OCI-LY7 (cell line): ENCODE measurements at regions not wholly inside any gene's neighbourhood (a gene's known extent, or its start where the extent isn't known, plus 50 kb on each side); places are given as distances from the start of the nearest gene placed in this dataset.

Source experiments
- BruUV-seq: library from RNA; stranded (reverse); fragments of 400-500 nt; replicated peaks from 2 replicates; lab custom pipeline; 2021; lab: Mats Ljungman, UMichigan
- CTCF ChIA-PET: fragments of 300-600 bp; sonication (Branson Sonifier 250); formaldehyde crosslinking; loops from one replicate; lab custom pipeline; 2022; ENCODE audit warnings: antibody characterized with exemption; ENCODE audit not compliant: unreplicated experiment; lab: Charles Lee
- POLR2A ChIA-PET: fragments of 300-600 bp; sonication (Branson Sonifier 250); formaldehyde crosslinking; loops from one replicate; lab custom pipeline; 2022; ENCODE audit warnings: antibody characterized with exemption; lab: Charles Lee
- DNase-seq: peaks from one replicate; pipeline ENCODE4 v3.0.0-alpha.2; 2015; ENCODE audit warnings: low spot score
- H2AFZ ChIP-seq: fragments of 200-600 bp; sonication (generic), shearing (Covaris generic); 2 replicates; pipeline ENCODE4 v1.6.1; 2014; ENCODE audit warnings: mild to moderate bottlenecking, antibody characterized with exemption, low read length, moderate library complexity
- H3K27ac ChIP-seq: fragments of 200-600 bp; sonication (generic); 2 replicates; pipeline ENCODE4 v1.5.1; 2014; ENCODE audit warnings: mixed run types, low read depth, mild to moderate bottlenecking, moderate library complexity, low read length, inconsistent platforms; ENCODE audit not compliant: poor library complexity, severe bottlenecking
- H3K36me3 ChIP-seq: fragments of 200-600 bp; sonication (generic); 2 replicates; pipeline ENCODE4 v1.6.1; 2014; ENCODE audit warnings: mild to moderate bottlenecking, antibody characterized with exemption, low read length, moderate library complexity, mixed read lengths; ENCODE audit not compliant: insufficient read depth
- H3K4me1 ChIP-seq: fragments of 200-600 bp; sonication (generic); 2 replicates; pipeline ENCODE4 v1.5.1; 2014; ENCODE audit warnings: mild to moderate bottlenecking, low read length; ENCODE audit not compliant: insufficient read depth, poor library complexity, severe bottlenecking
- H3K4me2 ChIP-seq: fragments of 200-600 bp; sonication (generic); 2 replicates; pipeline ENCODE4 v1.6.1; 2014; ENCODE audit warnings: mild to moderate bottlenecking, low read length
- H3K4me3 ChIP-seq: fragments of 200-600 bp; sonication (generic); 2 replicates; pipeline ENCODE4 v1.5.1; 2014; ENCODE audit warnings: mild to moderate bottlenecking, low read depth, low read length; ENCODE audit not compliant: poor library complexity, severe bottlenecking
- H3K79me2 ChIP-seq: fragments of 200-600 bp; sonication (generic); 2 replicates; pipeline ENCODE4 v1.6.1; 2016; ENCODE audit warnings: low read depth, mild to moderate bottlenecking, low read length, moderate library complexity, mixed read lengths; ENCODE audit not compliant: insufficient read depth
- H3K9me2 ChIP-seq: fragments of 200-600 bp; sonication (generic); 2 replicates; pipeline ENCODE4 v1.6.1; 2016; ENCODE audit warnings: mild to moderate bottlenecking, low read length, mixed read lengths; ENCODE audit not compliant: insufficient read depth
- H3K9me3 ChIP-seq: fragments of 200-600 bp; sonication (generic); 2 replicates; pipeline ENCODE4 v1.6.1; 2014; ENCODE audit warnings: mild to moderate bottlenecking, mixed run types, low read length, mixed read lengths
- H4K20me1 ChIP-seq: fragments of 200-600 bp; sonication (generic); 2 replicates; pipeline ENCODE4 v1.6.1; 2014; ENCODE audit warnings: mild to moderate bottlenecking, antibody characterized with exemption, low read length, moderate library complexity, mixed read lengths; ENCODE audit not compliant: insufficient read depth
- EZH2phosphoT487 ChIP-seq: fragments of 200-600 bp; sonication (generic); IDR thresholded peaks from 2 replicates; pipeline ENCODE4 v1.6.1; 2018; ENCODE audit warnings: low read depth, borderline replicate concordance, mild to moderate bottlenecking, mixed run types, antibody characterized with exemption, low read length, moderate library complexity, mixed read lengths
- intact Hi-C: fragments of 100-400 bp; cut with micrococcal nuclease; formaldehyde crosslinking; loops from one replicate; pipeline ENCODE4 v1.10.0; 2022; ENCODE audit not compliant: unreplicated experiment
- TF ChIP-seq, protein P1 (sequence below): fragments of 200-600 bp; sonication (generic); conservative IDR thresholded peaks from 2 replicates; pipeline ENCODE4 v1.5.1; 2014; ENCODE audit warnings: mild to moderate bottlenecking, antibody characterized with exemption, low read length, moderate library complexity, mixed read lengths

DNA sequence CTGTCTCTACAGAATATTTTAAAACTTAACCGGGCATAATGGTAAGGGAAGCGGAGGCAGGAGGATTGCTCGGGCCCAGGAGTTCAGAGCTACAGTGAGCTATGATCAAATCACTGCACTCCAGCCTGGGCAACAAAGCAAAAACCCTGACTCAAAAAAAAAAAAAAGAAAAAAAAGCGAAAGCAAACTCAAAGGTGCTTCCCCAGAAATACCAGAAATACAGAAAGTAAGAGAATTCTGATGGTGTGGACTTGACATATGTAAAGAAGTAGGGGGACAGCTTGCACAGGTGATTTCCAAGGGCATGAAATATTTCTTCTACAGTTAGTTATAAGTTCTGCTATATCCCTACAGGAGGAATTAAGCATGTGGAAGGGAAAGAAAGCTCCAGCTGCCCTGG lies 69.7 kb upstream of the APBB1IP start:
- CTCF ChIA-PET, result no interaction called here
- Histone ChIP-seq H3K79me2 (no peaks in the 10 kb centered on the region), H3K27ac (no peak overlapping the region), H4K20me1 (no peaks in the 10 kb centered on the region), H3K36me3 (peaks cover 9% of the 10 kb centered on the region; the same call in 1 of the 2 replicates), H3K4me2 (no peak overlapping the region), H2AFZ (no peak overlapping the region), H3K4me3 (no peak overlapping the region), H3K9me3 (peaks cover 11% of the 10 kb centered on the region; the same call in 1 of the 2 replicates), H3K4me1 (peaks cover 25% of the 10 kb centered on the region), H3K9me2 (no peaks in the 10 kb centered on the region)
- no TSS peak for BruUV-seq
- POLR2A ChIA-PET, result interaction anchor here (0.7 to 1.0 kb wide), 3 partner anchors 8 to 62 kb away, joined by 4 to 5 read pairs (median 4); no protein-coding TSS in a partner anchor
- no peak for TF ChIP-seq EZH2phosphoT487
- TF ChIP-seq, protein P1, sequence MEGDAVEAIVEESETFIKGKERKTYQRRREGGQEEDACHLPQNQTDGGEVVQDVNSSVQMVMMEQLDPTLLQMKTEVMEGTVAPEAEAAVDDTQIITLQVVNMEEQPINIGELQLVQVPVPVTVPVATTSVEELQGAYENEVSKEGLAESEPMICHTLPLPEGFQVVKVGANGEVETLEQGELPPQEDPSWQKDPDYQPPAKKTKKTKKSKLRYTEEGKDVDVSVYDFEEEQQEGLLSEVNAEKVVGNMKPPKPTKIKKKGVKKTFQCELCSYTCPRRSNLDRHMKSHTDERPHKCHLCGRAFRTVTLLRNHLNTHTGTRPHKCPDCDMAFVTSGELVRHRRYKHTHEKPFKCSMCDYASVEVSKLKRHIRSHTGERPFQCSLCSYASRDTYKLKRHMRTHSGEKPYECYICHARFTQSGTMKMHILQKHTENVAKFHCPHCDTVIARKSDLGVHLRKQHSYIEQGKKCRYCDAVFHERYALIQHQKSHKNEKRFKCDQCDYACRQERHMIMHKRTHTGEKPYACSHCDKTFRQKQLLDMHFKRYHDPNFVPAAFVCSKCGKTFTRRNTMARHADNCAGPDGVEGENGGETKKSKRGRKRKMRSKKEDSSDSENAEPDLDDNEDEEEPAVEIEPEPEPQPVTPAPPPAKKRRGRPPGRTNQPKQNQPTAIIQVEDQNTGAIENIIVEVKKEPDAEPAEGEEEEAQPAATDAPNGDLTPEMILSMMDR, result no peak
- intact Hi-C loops, result no loop called here
- DNase-seq, result no peak

DNA sequence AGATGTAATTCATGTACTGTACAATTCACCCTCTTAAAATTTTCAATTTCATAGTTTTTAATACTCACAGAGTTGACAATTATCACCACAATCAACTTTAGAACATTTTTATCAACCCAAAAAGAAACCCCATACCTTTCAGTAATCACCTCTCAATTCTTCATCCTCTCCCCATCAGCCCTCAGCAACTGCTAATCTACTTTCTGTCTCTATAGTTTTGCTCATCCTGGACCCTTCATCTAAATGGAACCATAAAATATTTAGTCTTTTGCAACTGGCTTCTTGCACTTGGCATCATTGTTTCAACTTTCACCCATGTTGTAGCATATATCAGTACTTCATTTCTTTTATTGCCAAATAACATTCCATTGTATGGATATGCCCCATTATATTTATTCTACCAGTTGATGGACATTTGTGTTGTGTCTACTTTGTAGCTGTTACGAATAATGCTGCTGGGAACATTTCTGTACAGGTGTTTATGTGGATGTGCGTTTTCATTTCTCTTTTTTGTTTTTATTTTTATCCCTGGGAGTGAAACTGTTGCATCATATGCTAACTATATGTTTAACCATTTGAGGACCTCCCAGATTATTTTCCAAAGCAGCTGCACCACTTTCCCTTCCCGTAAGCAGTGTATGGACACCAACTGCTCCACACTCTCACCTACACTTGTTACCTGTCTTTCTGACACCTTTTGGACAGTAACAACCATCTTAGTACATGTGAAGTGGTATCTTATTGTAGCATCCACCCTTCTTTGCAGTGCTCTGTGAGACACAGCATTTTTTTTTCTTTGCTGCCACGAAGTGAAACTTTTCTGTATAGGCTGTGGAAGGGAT lies 65.4 kb upstream of the APBB1IP start:
- CTCF ChIA-PET, result no interaction called here
- TF ChIP-seq, protein P1, result no peak; the same call in 1 of the 2 replicates
- no peak for TF ChIP-seq EZH2phosphoT487
- H3K27ac ChIP-seq, result peak overlapping the region; percentile 93
- BruUV-seq, result TSS peak; percentile 97
- intact Hi-C loops, result loop anchor here (1.0 to 2.0 kb wide), 3 partner anchors 38 to 65 kb away; no protein-coding TSS in a partner anchor
- no peaks in the 10 kb centered on the region for H4K20me1 ChIP-seq
- POLR2A ChIA-PET, result interaction anchor here (0.6 to 2.2 kb wide), 4 partner anchors 12 to 83 kb away, joined by 3 to 7 read pairs (median 4); no protein-coding TSS in a partner anchor
- H3K4me1 ChIP-seq, result peaks cover 43% of the 10 kb centered on the region
- peak overlapping the region; percentile 67 for H2AFZ ChIP-seq
- H3K79me2 ChIP-seq, result no peaks in the 10 kb centered on the region
- DNase-seq, result peak; percentile 85
- H3K4me2 ChIP-seq, result peak overlapping the region; percentile 72
- H3K9me2 ChIP-seq, result no peaks in the 10 kb centered on the region
- H3K9me3 ChIP-seq, result peaks cover 11% of the 10 kb centered on the region; the same call in 1 of the 2 replicates
- H3K4me3 ChIP-seq, result peak overlapping the region; percentile 54
- H3K36me3 ChIP-seq, result peaks cover 9% of the 10 kb centered on the region; the same call in 1 of the 2 replicates
